Fibroblast of the aortic adventitia (primary cell): ENCODE measurements at regions not wholly inside any gene's neighbourhood (a gene's known extent, or its start where the extent isn't known, plus 50 kb on each side); places are given as distances from the start of the nearest gene placed in this dataset.

Source experiments
- DNase-seq: peaks from one replicate; pipeline ENCODE4 v3.0.0-alpha.2; 2010; ENCODE audit warnings: low read depth
- H3K4me3 ChIP-seq: 2 replicates; pipeline ENCODE4 v1.5.1; 2011; ENCODE audit warnings: low read depth, mild to moderate bottlenecking, control low read depth, low read length, moderate library complexity
- TF ChIP-seq, protein P1 (sequence below): IDR thresholded peaks from 2 replicates; pipeline ENCODE4 v1.5.1; 2011; ENCODE audit warnings: mild to moderate bottlenecking, low read length, control low read depth, inconsistent platforms; ENCODE audit not compliant: insufficient read depth

DNA sequence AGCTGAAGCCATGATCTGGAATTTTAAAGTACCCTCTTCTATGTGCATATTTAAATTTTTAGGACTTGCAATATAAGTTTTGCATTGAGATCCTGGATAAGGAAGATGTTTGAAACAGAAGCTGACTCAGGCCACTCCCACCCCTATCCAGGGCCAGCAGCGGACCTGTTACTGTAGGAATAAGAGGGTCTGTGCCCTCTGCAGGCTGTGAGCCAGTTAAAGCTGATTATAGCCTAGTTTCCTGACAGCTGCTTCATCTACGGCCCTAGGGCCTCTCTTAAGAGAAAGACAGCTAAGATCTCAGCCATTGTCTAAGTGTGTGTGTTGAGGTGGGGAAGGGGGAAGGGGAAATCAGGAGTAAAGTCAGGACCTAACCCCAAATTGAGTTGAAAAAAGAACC, 234.0 kb downstream of the HAUS1 start:
- TF ChIP-seq, protein P1, sequence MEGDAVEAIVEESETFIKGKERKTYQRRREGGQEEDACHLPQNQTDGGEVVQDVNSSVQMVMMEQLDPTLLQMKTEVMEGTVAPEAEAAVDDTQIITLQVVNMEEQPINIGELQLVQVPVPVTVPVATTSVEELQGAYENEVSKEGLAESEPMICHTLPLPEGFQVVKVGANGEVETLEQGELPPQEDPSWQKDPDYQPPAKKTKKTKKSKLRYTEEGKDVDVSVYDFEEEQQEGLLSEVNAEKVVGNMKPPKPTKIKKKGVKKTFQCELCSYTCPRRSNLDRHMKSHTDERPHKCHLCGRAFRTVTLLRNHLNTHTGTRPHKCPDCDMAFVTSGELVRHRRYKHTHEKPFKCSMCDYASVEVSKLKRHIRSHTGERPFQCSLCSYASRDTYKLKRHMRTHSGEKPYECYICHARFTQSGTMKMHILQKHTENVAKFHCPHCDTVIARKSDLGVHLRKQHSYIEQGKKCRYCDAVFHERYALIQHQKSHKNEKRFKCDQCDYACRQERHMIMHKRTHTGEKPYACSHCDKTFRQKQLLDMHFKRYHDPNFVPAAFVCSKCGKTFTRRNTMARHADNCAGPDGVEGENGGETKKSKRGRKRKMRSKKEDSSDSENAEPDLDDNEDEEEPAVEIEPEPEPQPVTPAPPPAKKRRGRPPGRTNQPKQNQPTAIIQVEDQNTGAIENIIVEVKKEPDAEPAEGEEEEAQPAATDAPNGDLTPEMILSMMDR = no peak
- DNase-seq = no peak
- no peak overlapping the region for H3K4me3 ChIP-seq

DNA sequence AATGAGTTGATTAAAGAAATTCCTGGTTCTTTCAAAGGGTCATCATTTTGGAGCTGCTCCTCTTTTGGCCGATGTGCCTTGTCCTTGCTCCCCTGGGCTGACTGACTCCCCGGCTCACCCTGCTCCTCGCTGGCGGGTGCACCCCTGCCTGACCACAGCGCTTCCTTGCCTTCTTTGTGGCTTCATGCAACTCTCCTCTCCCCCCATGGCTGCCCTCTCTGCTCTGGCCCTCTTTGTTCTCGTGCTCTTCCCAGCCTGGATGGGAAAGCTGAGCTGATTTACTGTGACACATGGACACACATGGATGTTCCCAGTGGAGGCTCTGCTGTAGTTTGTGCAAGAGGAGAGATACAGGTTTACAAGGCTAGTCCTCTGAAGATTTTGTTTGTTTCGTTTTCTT, 234.6 kb downstream of the HAUS1 start:
- DNase-seq = no peak
- H3K4me3 ChIP-seq = no peak overlapping the region
- TF ChIP-seq, protein P1 = no peak

DNA sequence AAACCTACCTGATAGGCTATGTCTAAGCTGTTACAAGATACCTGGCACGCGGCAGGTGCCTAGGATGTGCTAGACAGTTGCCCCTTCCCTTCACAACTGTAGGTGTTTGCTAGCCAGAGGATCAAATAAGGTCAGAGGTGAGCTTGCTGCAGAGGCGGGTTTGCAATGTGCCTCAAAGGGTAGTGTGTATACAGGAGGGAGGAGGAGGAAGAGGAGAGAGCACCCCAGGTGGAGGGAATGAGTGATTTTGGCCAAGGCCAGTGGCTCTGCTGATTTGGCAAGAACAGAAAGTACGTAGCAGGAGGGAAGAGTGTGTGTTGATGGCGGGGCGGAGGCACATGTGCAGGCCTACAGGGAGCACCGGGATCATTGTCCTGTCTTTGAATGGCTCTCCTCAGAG, 236.5 kb downstream of the HAUS1 start:
- TF ChIP-seq, protein P1 = no peak
- DNase-seq = no peak
- no peak overlapping the region for H3K4me3 ChIP-seq

DNA sequence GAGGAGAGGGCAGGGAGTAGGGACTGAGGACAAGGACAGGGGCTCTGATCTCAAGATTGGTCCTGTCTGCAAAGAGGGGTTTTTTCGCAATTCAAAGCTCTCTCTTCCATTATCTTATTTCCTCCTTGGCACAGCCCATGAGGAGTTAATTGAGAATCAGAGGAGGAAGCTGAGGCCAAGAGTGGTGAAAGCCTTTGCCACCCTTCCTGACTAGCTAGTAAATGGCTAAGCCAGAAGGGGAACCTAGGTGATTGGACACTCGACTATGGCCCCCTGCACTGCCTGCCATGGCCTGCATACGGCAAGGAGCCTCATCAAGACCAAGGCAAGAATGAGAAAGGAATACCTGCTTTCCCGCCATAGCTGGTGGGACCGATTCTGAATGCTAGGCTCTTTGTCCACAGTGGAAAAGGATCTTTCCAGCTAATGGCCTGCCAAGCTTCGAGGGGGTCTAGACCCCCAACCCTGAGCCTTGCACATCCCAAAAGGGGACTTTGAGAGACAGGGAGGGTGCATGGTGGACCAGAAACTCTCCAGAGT, 237.9 kb downstream of the HAUS1 start:
- H3K4me3 ChIP-seq = no peak overlapping the region
- TF ChIP-seq, protein P1 = no peak
- no peak for DNase-seq

DNA sequence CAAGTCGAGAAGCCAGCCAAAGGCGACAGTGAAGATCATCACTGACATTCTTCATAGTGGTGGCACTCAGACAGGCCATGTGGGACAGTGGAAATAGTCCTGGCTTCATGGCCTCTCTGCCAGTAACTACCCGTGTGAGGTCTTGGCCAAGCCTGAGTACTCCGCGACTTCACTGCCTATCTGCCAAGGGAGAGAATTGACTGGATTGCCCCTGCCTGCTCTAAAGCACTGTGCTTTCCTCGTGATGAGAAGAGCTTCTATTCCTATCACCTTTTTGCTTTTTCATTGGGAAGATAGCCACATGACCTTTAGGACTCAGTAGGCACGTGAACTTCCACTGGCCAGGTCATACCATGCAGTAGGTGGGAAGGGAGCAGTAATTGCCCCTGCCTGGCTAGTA, 239.3 kb downstream of the HAUS1 start:
- no peak overlapping the region for H3K4me3 ChIP-seq
- TF ChIP-seq, protein P1 = no peak
- DNase-seq = no peak

DNA sequence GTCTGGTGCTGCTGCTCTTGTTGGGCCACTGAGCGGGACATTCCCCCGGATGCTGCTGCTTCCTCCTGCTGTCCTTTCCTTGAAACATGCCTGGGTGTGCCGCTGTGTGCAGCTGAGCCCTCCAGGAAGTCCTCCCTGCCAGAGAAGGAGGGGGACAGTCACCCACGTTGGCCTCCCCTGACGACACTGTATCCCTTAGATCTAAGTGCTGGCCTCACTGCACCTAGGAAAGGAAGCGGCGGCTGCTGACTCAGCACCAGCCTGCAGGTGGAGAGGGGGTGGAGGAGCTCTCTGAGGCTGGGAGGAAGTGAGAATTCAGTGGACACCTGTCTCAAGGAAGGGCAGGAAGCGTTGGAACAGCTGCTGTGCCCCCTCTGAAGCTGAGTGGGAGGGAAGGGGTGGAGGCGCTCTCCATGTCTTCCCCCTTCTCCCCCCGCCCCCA, 239.8 kb downstream of the HAUS1 start:
- TF ChIP-seq, protein P1 = no peak
- no peak overlapping the region for H3K4me3 ChIP-seq
- no peak for DNase-seq
